Transverse colon (tissue), 4 donors: ENCODE measurements at regions not wholly inside any gene's neighbourhood (a gene's known extent, or its start where the extent isn't known, plus 50 kb on each side); places are given as distances from the start of the nearest gene placed in this dataset.
"Not testable (repeated sequence)": the region's sequence is repeated elsewhere in the genome, so short reads cannot be mapped to it uniquely, and the experiment has no call there.

ENCODE experiments used
- DNase-seq: peaks from one replicate; pipeline ENCODE4 v3.0.0-alpha.2; 2019
- H3K27ac ChIP-seq, 4 donors: fragments of 200-600 bp; sonication (generic); 2 replicates each; pipeline ENCODE4 v1.5.1; 2016 to 2018; ENCODE audit warnings: inconsistent platforms in 4 of 4
- H3K27me3 ChIP-seq: fragments of 200-600 bp; sonication (generic); 2 replicates; pipeline ENCODE4 v1.5.1; 2017; ENCODE audit warnings: inconsistent platforms
- H3K36me3 ChIP-seq, 4 donors: fragments of 200-600 bp; sonication (generic); 2 replicates each; pipeline ENCODE4 v1.5.1; 2017 to 2019; ENCODE audit warnings: inconsistent platforms in 4 of 4
- H3K4me1 ChIP-seq, 4 donors: fragments of 200-600 bp; sonication (generic); 2 replicates each; pipeline ENCODE4 v1.5.1; 2017 to 2020; ENCODE audit warnings: inconsistent platforms in 4 of 4
- H3K4me3 ChIP-seq, 4 donors: fragments of 200-600 bp; sonication (generic); 1 replicate in 1 of 4; 2 replicates in 3 of 4; pipeline versions ENCODE4 v1.5.1 to v1.6.1; 2017 to 2019; ENCODE audit warnings: inconsistent platforms in 4 of 4
- H3K9me3 ChIP-seq, 2 donors: fragments of 200-600 bp; sonication (generic); 2 replicates each; pipeline ENCODE4 v1.5.1; 2017 to 2019; ENCODE audit warnings: inconsistent platforms in 2 of 2
- EP300 ChIP-seq: sonication (generic); formaldehyde crosslinking; IDR thresholded peaks from one replicate; pipeline ENCODE4 v1.6.1; 2017; ENCODE audit warnings: antibody characterized with exemption, low read depth
- POLR2A ChIP-seq: fragments of 450-650 bp; IDR thresholded peaks from one replicate; pipeline ENCODE4 v1.6.1; 2016; ENCODE audit warnings: antibody characterized with exemption, mild to moderate bottlenecking, moderate library complexity
- POLR2AphosphoS5 ChIP-seq, 3 donors: sonication (generic); formaldehyde crosslinking; IDR thresholded peaks; one replicate each; pipeline ENCODE4 v1.6.1; 2016; ENCODE audit warnings: antibody characterized with exemption in 3 of 3
- WGBS, 2 donors: methylation state at CpG; one replicate each; pipeline ENCODE4 v1.1.5; 2018; ENCODE audit warnings: low coverage in 1 of 2; 5-methylcytosine and 5-hydroxymethylcytosine counted together
- in situ Hi-C, 4 donors: fragments of 200-750 bp; cut with MboI; loops; one replicate each; pipeline versions ENCODE4 v1.15.0 to v1.15.1; 2017; ENCODE audit warnings: low sequenced_read_pairs in 3 of 4, low pct_ligation_motif_present in 1 of 4, low pct_unique_long_range_greater_than_20kb in 1 of 4
- intact Hi-C: fragments of 100-400 bp; cut with DNase I; formaldehyde crosslinking; loops from one replicate; pipeline ENCODE4 v1.15.1; 2023; ENCODE audit warnings: low total_unique reads
- TF ChIP-seq, protein P1 (sequence below), 5 experiments: fragments of 200-600 bp in 3 of 5; fragments of 450-650 bp in 2 of 5; sonication (generic) in 3 of 5; IDR thresholded peaks; 1 replicate in 2 of 5; 2 replicates in 3 of 5; pipeline ENCODE4 v1.5.1; 2016 to 2017; ENCODE audit warnings: antibody characterized with exemption in 5 of 5, inconsistent platforms in 3 of 5, mild to moderate bottlenecking in 2 of 5, moderate library complexity in 1 of 5

DNA sequence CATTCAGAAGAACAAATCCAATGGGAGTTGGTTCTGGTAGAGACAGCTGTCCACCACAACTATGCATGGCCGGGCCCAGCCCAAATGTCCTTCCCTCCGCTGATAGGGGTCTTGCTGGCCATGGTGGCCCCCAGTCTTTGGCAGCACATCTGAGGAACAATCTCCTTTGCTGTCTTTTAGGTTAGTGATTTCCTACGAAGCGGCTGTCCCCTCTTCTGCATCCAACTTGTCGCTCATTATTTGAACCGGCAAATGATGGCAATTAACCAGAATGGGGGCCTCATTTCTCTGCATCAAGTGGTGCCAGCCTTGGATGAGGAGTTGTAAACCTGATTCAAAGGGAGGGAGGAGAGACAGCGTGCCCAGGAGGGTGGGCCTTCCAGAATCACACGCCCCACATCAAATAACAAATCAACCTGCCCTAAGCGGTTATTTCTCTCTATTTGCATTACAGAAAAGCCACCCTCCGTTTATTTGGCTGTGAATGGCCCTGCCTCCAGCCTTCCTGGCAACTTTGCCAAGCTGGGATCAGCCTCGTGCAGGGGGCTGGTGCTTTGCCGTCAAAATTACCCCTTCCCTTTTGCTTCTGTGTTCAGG is 156.5 kb downstream of the RGS9 start:
- H3K4me3 ChIP-seq: no peak overlapping the region
- in situ Hi-C loops (loop anchor here (10.0 to 25.0 kb wide), 5 partner anchors 261 to 871 kb away; partner anchors contain the start of gene AXIN2 (in 1 of the 4)), intact Hi-C loops (loop anchor here (5.0 kb wide), 1 partner anchor 874 kb away; no protein-coding TSS in a partner anchor)
- H3K9me3 ChIP-seq: no peaks in the 10 kb centered on the region
- no peaks in the 10 kb centered on the region for H3K27me3 ChIP-seq
- TF ChIP-seq POLR2AphosphoS5 (IDR thresholded peaks at IDR 0.05) (no peak), POLR2A (no peak), EP300 (no peak)
- TF ChIP-seq, protein P1, sequence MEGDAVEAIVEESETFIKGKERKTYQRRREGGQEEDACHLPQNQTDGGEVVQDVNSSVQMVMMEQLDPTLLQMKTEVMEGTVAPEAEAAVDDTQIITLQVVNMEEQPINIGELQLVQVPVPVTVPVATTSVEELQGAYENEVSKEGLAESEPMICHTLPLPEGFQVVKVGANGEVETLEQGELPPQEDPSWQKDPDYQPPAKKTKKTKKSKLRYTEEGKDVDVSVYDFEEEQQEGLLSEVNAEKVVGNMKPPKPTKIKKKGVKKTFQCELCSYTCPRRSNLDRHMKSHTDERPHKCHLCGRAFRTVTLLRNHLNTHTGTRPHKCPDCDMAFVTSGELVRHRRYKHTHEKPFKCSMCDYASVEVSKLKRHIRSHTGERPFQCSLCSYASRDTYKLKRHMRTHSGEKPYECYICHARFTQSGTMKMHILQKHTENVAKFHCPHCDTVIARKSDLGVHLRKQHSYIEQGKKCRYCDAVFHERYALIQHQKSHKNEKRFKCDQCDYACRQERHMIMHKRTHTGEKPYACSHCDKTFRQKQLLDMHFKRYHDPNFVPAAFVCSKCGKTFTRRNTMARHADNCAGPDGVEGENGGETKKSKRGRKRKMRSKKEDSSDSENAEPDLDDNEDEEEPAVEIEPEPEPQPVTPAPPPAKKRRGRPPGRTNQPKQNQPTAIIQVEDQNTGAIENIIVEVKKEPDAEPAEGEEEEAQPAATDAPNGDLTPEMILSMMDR (IDR thresholded peaks at IDR 0.05): no peak
- DNase-seq: peak; percentile 49
- 5 to 43% methylated on average over 4 to 12 of the region's 12 CpGs for WGBS, 2 donors
- peak overlapping the region; percentile 52 to 81 (median 66) for H3K27ac ChIP-seq
- H3K4me1 ChIP-seq: peaks cover 4 to 41% (median 20%) of the 10 kb centered on the region in 4 donors
- H3K36me3 ChIP-seq: no peaks in the 10 kb centered on the region

DNA sequence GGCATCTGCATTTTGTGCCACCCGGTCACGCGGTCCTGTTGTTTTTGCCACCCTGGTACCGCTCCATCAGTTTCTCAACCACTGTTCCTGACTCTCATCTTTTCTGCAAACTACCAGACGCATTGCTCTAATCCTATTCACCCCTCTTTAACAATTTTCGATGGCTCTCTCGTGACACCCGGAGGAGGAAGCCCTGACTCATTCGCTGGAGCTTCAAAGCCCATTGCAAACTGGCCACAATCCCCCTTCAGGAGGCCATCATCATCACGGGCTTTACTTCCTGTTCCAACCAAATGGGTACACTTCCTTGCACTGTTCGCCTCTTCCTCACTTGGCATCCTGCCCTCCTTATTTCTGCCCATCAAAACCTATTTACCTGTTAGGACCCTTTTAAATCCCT is 155.3 kb downstream of the RGS9 start:
- TF ChIP-seq POLR2AphosphoS5 (IDR thresholded peaks at IDR 0.05): no peak
- TF ChIP-seq, protein P1 (IDR thresholded peaks at IDR 0.05): no peak
- TF ChIP-seq POLR2A: no peak
- TF ChIP-seq EP300: no peak
- Histone ChIP-seq H3K4me1 (peaks cover 4 to 41% (median 20%) of the 10 kb centered on the region in 4 donors), H3K27ac (no peak overlapping the region), H3K27me3 (no peaks in the 10 kb centered on the region), H3K4me3 (no peak overlapping the region), H3K9me3 (no peaks in the 10 kb centered on the region), H3K36me3 (no peaks in the 10 kb centered on the region)
- no peak for DNase-seq
- WGBS, 2 donors: 78 to 82% methylated on average over 10 to 11 of the region's 11 CpGs
- in situ Hi-C loops: loop anchor here (10.0 to 25.0 kb wide), 5 partner anchors 262 to 872 kb away; partner anchors contain the start of gene AXIN2 (in 1 of the 4)
- intact Hi-C loops: loop anchor here (5.0 kb wide), 1 partner anchor 875 kb away; no protein-coding TSS in a partner anchor

DNA sequence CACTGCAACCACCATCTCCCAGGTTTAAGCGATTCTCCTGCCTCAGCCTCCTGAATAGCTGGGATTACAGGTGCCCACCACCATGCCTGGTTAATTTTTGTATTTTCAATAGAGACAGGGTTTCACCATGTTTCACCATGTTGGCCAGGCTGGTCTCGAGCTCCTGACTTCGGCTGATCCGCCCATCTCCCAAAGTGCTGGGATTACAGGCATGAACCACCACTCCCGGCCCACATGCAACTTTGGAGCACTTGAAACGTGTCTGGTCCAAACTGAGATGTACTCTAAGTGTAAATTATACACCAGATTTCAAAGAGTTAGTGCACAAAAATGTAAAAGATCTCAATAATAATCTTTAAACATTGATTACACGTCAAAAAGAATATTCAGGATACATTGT is 154.1 kb downstream of the RGS9 start:
- not testable (repeated sequence) for H3K4me3 ChIP-seq, H3K9me3 ChIP-seq, H3K27me3 ChIP-seq, DNase-seq, H3K36me3 ChIP-seq
- H3K27ac ChIP-seq: peak overlapping the region; percentile 75 to 86 (median 84)
- in situ Hi-C loops (loop anchor here (10.0 to 25.0 kb wide), 5 partner anchors 264 to 874 kb away; partner anchors contain the start of gene AXIN2 (in 1 of the 4)), intact Hi-C loops (loop anchor here (5.0 kb wide), 1 partner anchor 876 kb away; no protein-coding TSS in a partner anchor)
- WGBS, 2 donors: 76 to 85% methylated on average over 7 of the region's 7 CpGs
- TF ChIP-seq, protein P1 (IDR thresholded peaks at IDR 0.05): peak in 1 of 5 experiments; percentile 14
- H3K4me1 ChIP-seq: peaks cover 4 to 41% (median 20%) of the 10 kb centered on the region in 4 donors

DNA sequence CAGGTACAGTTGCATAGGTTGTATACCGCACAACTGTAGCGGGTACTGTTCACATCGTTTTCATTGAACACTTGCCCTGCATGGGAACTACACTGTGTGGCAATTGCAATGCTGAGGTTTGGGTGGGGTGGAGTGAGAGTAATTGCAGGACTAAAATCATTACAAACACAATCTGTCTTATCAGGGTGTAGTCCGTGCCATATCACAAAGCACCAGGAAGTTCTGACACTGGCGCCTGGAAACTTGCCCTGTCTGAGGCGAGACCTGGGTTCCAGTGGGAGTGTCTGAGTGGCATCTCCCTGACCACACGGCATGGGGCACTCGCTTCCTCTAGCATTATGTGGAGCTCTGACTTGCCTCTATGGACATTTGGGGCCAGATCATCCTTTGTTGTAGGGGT is 153.4 kb downstream of the RGS9 start:
- in situ Hi-C loops (loop anchor here (10.0 to 25.0 kb wide), 5 partner anchors 264 to 874 kb away; partner anchors contain the start of gene AXIN2 (in 1 of the 4)), intact Hi-C loops (loop anchor here (5.0 kb wide), 1 partner anchor 877 kb away; no protein-coding TSS in a partner anchor)
- peak overlapping the region; percentile 81 to 86 (median 84) for H3K27ac ChIP-seq
- TF ChIP-seq POLR2AphosphoS5 (IDR thresholded peaks at IDR 0.05): peak in 2 of 3 donors; percentile 35 to 68
- TF ChIP-seq, protein P1 (IDR thresholded peaks at IDR 0.05): peak in 1 of 5 experiments; percentile 19
- TF ChIP-seq POLR2A: no peak
- peak; percentile 35 for TF ChIP-seq EP300
- no peak overlapping the region for H3K4me3 ChIP-seq
- DNase-seq: peak; percentile 89
- 41 to 45% methylated on average over 2 to 8 of the region's 8 CpGs for WGBS, 2 donors
- no peaks in the 10 kb centered on the region for H3K9me3 ChIP-seq
- peaks cover 4 to 41% (median 20%) of the 10 kb centered on the region in 4 donors for H3K4me1 ChIP-seq
- H3K36me3 ChIP-seq: no peaks in the 10 kb centered on the region
- no peaks in the 10 kb centered on the region for H3K27me3 ChIP-seq
